Neural cell (in vitro differentiated cells): ENCODE measurements at regions not wholly inside any gene's neighbourhood (a gene's known extent, or its start where the extent isn't known, plus 50 kb on each side); places are given as distances from the start of the nearest gene placed in this dataset.

Experiments
- CTCF ChIP-seq: fragments of 450-650 bp; IDR thresholded peaks from 2 replicates; pipeline ENCODE4 v1.5.1; 2014; ENCODE audit warnings: antibody characterized with exemption, mild to moderate bottlenecking, moderate library complexity; ENCODE audit not compliant: poor library complexity, severe bottlenecking
- EP300 ChIP-seq: fragments of 450-650 bp; conservative IDR thresholded peaks from 2 replicates; pipeline ENCODE4 v1.6.1; 2014; ENCODE audit warnings: antibody characterized with exemption, mild to moderate bottlenecking, moderate library complexity; ENCODE audit not compliant: poor library complexity, severe bottlenecking
- EZH2 ChIP-seq: fragments of 200-600, 300-800 bp; shearing (Covaris generic), sonication (generic); IDR thresholded peaks from 2 replicates; pipeline ENCODE4 v1.6.1; 2014; ENCODE audit warnings: antibody characterized with exemption, low read length, borderline replicate concordance, mild to moderate bottlenecking; ENCODE audit not compliant: insufficient read depth, poor library complexity, severe bottlenecking
- MXI1 ChIP-seq: fragments of 450-650 bp; conservative IDR thresholded peaks from 2 replicates; pipeline ENCODE4 v1.6.1; 2014; ENCODE audit warnings: antibody characterized with exemption, mild to moderate bottlenecking; ENCODE audit not compliant: poor library complexity, severe bottlenecking
- POLR2AphosphoS5 ChIP-seq: IDR thresholded peaks from 2 replicates; pipeline ENCODE4 v1.6.1; 2012
- REST ChIP-seq: IDR thresholded peaks from 2 replicates; pipeline ENCODE4 v1.6.1; 2012; ENCODE audit warnings: borderline replicate concordance
- SMC3 ChIP-seq: fragments of 450-650 bp; conservative IDR thresholded peaks from 2 replicates; pipeline ENCODE4 v1.6.1; 2014; ENCODE audit warnings: antibody characterized with exemption, mild to moderate bottlenecking, moderate library complexity; ENCODE audit not compliant: poor library complexity
- TAF1 ChIP-seq: IDR thresholded peaks from 2 replicates; pipeline ENCODE4 v1.6.1; 2012; ENCODE audit warnings: low read depth

GRCh38 chr4:108359986-108360681 lies 191.4 kb upstream of the LEF1 start:
- TF ChIP-seq CTCF, result no peak
- no peak for TF ChIP-seq EZH2
- TF ChIP-seq REST, result no peak
- TF ChIP-seq POLR2AphosphoS5, result no peak
- no peak for TF ChIP-seq TAF1
- TF ChIP-seq EP300, result no peak
- TF ChIP-seq SMC3, result no peak
- TF ChIP-seq MXI1, result no peak
